RPMI8226 (cell line): ENCODE measurements at regions not wholly inside any gene's neighbourhood (a gene's known extent, or its start where the extent isn't known, plus 50 kb on each side); places are given as distances from the start of the nearest gene placed in this dataset.

Source experiments
- DNase-seq: peaks from one replicate; pipeline ENCODE4 v3.0.0-alpha.2; 2015

GRCh38 chr13:31048521-31048920 is 113.2 kb downstream of the HSPH1 start:
- DNase-seq = no peak

GRCh38 chr13:31046711-31047279 is 114.3 kb downstream of the TEX26 start:
- DNase-seq = no peak

- no peak for DNase-seq
Measured at GRCh38 chr13:31045286-31046081, 113.0 kb downstream of the TEX26 start.

- DNase-seq = peak; percentile 75
Measured at GRCh38 chr13:31044364-31045285, 112.2 kb downstream of the TEX26 start.

- DNase-seq = no peak
Measured at GRCh38 chr13:31043957-31044356, 111.5 kb downstream of the TEX26 start.

GRCh38 chr13:31042481-31043165 is 110.2 kb downstream of the TEX26 start:
- peak; percentile 77 for DNase-seq

- no peak for DNase-seq
Measured at GRCh38 chr13:31042049-31042448, 109.6 kb downstream of the TEX26 start.

GRCh38 chr13:31038834-31039552 is 106.5 kb downstream of the TEX26 start:
- peak; percentile 84 for DNase-seq

GRCh38 chr13:31037874-31038500 is 105.5 kb downstream of the TEX26 start:
- peak; percentile 12 for DNase-seq

- DNase-seq = no peak
Measured at GRCh38 chr13:31036731-31037695, 104.6 kb downstream of the TEX26 start.

GRCh38 chr13:31035185-31035965 is 102.9 kb downstream of the TEX26 start:
- no peak for DNase-seq

GRCh38 chr13:31032528-31033113 is 100.2 kb downstream of the TEX26 start:
- DNase-seq = no peak

GRCh38 chr13:31031482-31031881 is 99.0 kb downstream of the TEX26 start:
- no peak for DNase-seq

- DNase-seq = no peak
Measured at GRCh38 chr13:31029102-31029501, 96.6 kb downstream of the TEX26 start.

- no peak for DNase-seq
Measured at GRCh38 chr13:31027136-31027535, 94.7 kb downstream of the TEX26 start.
